ENCODE measurements at regions not wholly inside any gene's neighbourhood (a gene's known extent, or its start where the extent isn't known, plus 50 kb on each side); places are given as distances from the start of the nearest gene placed in this dataset.

DNA sequence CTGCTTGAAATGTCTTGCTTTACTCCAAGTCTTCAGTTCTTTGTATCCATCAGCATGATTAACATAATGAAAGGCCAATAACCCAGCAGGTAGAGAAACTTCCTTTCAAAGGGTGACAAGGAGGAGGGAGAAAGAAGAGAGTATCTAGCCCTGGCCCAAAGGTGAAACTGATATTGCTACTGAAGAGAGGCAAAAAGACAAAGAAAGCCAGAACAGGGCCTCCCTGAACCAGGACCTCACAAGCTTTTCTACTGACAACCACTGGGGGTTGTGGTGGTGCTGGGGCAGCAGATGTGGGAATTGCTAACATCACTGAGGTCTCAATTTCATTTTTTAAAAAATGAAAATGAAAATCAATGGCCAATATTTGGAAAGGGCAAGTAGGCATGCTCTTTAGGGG lies 234.1 kb downstream of the RSL24D1 start:
- H3K27ac ChIP-seq (replicated peaks in 1 of 4), result no peak overlapping the region
- no peaks in the 10 kb centered on the region for H3K27me3 ChIP-seq
- no peaks in the 10 kb centered on the region for H3K36me3 ChIP-seq
- peaks cover 0 to 14% (median 2%) of the 10 kb centered on the region in 4 donors for H3K9me3 ChIP-seq
- no peak for DNase-seq (ENCODE audit: extremely low spot score)
- H3K4me1 ChIP-seq, result peaks cover 0 to 24% (median 13%) of the 10 kb centered on the region in 4 donors
- intact Hi-C loops (cut with DNase I), result no loop called here
- TF ChIP-seq EP300 (IDR thresholded peaks at IDR 0.05), result no peak
- no peak for TF ChIP-seq CTCF (IDR thresholded peaks at IDR 0.05)
- no peak for TF ChIP-seq POLR2A (IDR thresholded peaks at IDR 0.05; ENCODE audit: low read depth)
- TF ChIP-seq POLR2AphosphoS5 (IDR thresholded peaks at IDR 0.05), result no peak
- H3K4me3 ChIP-seq, result no peak overlapping the region

DNA sequence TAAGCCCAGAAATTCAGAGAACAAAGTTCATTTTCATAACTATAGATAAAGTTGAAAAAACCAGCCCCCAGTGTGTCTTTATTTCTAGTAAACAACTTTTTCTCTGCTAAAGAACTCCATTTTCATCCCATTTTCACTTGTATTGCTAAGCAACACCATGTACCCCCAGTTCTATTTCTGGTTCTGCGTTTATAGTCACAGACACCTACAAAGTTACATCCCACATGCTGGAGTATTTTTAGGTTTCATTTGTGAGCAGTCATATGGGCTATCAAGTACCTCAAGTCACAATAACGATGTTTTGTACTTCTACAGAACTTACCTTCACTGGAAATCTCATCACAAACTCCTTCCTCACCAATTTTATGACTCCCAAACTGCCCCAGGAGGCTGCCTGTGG lies 236.5 kb downstream of the RSL24D1 start:
- Histone ChIP-seq H3K4me3 (no peak overlapping the region), H3K27ac (replicated peaks in 1 of 4) (no peak overlapping the region), H3K36me3 (no peaks in the 10 kb centered on the region), H3K4me1 (peaks cover 0 to 24% (median 13%) of the 10 kb centered on the region in 4 donors), H3K9me3 (peaks cover 0 to 14% (median 0%) of the 10 kb centered on the region in 4 donors), H3K27me3 (no peaks in the 10 kb centered on the region)
- intact Hi-C loops (cut with DNase I), result no loop called here
- no peak for DNase-seq (ENCODE audit: extremely low spot score)
- TF ChIP-seq POLR2AphosphoS5 (IDR thresholded peaks at IDR 0.05) (no peak), CTCF (IDR thresholded peaks at IDR 0.05) (no peak), POLR2A (IDR thresholded peaks at IDR 0.05; ENCODE audit: low read depth) (no peak), EP300 (IDR thresholded peaks at IDR 0.05) (no peak)
- WGBS, result 82% methylated on average over 2 of the region's 2 CpGs

DNA sequence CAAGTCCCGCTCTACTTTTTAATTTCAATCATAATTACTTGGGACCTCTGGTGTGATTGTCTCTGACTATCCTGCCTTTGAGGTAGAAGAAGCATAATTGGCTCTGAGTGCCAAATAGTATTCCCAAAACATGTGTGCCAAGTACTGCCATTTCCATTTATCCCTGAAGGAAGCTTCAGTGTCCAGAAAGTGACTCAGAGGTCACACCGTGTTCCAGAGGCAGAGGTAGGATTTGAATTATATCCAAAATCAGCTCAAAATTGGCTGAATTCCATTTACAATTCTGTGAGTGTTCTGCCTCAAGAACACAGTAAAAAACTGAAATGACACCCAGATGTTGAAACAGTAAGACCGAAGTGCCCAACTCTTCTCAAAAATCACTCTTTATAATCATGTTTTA lies 255.3 kb downstream of the RSL24D1 start:
- DNase-seq (ENCODE audit: extremely low spot score), result no peak
- no peaks in the 10 kb centered on the region for H3K9me3 ChIP-seq
- no peak overlapping the region for H3K27ac ChIP-seq (replicated peaks in 1 of 4)
- TF ChIP-seq CTCF (IDR thresholded peaks at IDR 0.05), result no peak
- no peak for TF ChIP-seq POLR2AphosphoS5 (IDR thresholded peaks at IDR 0.05)
- TF ChIP-seq EP300 (IDR thresholded peaks at IDR 0.05), result no peak
- no peak for TF ChIP-seq POLR2A (IDR thresholded peaks at IDR 0.05; ENCODE audit: low read depth)
- 56% methylated on average over 3 of the region's 3 CpGs for WGBS
- H3K4me1 ChIP-seq, result no peaks in the 10 kb centered on the region
- H3K27me3 ChIP-seq, result no peaks in the 10 kb centered on the region
- no peak overlapping the region for H3K4me3 ChIP-seq
- intact Hi-C loops (cut with DNase I), result no loop called here
- no peaks in the 10 kb centered on the region for H3K36me3 ChIP-seq

DNA sequence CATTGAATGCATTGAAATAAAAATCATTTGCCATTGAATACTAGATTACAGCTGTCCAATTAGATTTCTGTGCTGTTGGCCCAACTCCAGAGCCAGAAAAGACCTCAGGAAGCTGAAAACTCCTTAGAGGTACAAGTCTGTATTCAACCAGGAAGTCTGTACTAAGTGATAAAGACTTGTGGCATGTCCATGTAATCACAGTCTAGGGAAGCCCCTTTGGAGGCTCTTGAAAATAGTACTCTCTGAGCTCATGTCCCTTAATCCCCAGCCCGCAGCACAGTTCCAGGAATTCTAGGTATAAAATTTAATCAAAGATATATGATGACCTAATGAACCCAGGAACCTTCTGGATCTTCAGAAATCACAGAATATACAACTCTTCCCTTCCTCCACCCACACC lies 279.4 kb downstream of the RSL24D1 start:
- DNase-seq (ENCODE audit: extremely low spot score), result no peak
- Histone ChIP-seq H3K4me3 (no peak overlapping the region), H3K4me1 (no peaks in the 10 kb centered on the region), H3K36me3 (no peaks in the 10 kb centered on the region), H3K9me3 (peaks cover 0 to 2% (median 0%) of the 10 kb centered on the region in 4 donors), H3K27me3 (no peaks in the 10 kb centered on the region), H3K27ac (replicated peaks in 1 of 4) (no peak overlapping the region)
- intact Hi-C loops (cut with DNase I), result no loop called here
- TF ChIP-seq POLR2AphosphoS5 (IDR thresholded peaks at IDR 0.05) (no peak), POLR2A (IDR thresholded peaks at IDR 0.05; ENCODE audit: low read depth) (no peak), EP300 (IDR thresholded peaks at IDR 0.05) (no peak), CTCF (IDR thresholded peaks at IDR 0.05) (no peak)
- WGBS, result 44% methylated on average over 1 of the region's 1 CpG

- no peak for DNase-seq (ENCODE audit: extremely low spot score)
- H3K36me3 ChIP-seq, result no peaks in the 10 kb centered on the region
- intact Hi-C loops (cut with DNase I), result no loop called here
- no peak overlapping the region for H3K4me3 ChIP-seq
- no peaks in the 10 kb centered on the region for H3K9me3 ChIP-seq
- H3K27ac ChIP-seq (replicated peaks in 1 of 4), result no peak overlapping the region
- H3K27me3 ChIP-seq, result no peaks in the 10 kb centered on the region
- TF ChIP-seq POLR2AphosphoS5 (IDR thresholded peaks at IDR 0.05) (no peak), CTCF (IDR thresholded peaks at IDR 0.05) (no peak), POLR2A (IDR thresholded peaks at IDR 0.05; ENCODE audit: low read depth) (no peak), EP300 (IDR thresholded peaks at IDR 0.05) (no peak)
- no peaks in the 10 kb centered on the region for H3K4me1 ChIP-seq
Measured at GRCh38 chr15:54915380-54915779, 281.4 kb downstream of the RSL24D1 start.

Data from esophagus muscularis mucosa (tissue), 4 donors.